NCI-H2227 (cell line): ENCODE measurements at regions not wholly inside any gene's neighbourhood (a gene's known extent, or its start where the extent isn't known, plus 50 kb on each side); places are given as distances from the start of the nearest gene placed in this dataset.
"Not testable (repeated sequence)": the region's sequence is repeated elsewhere in the genome, so short reads cannot be mapped to it uniquely, and the experiment has no call there.

ENCODE experiments used
- DNase-seq: peaks from one replicate; lab custom pipeline; 2025; ENCODE audit not compliant: unreplicated experiment; lab: John Stamatoyannopoulos, UW

DNA sequence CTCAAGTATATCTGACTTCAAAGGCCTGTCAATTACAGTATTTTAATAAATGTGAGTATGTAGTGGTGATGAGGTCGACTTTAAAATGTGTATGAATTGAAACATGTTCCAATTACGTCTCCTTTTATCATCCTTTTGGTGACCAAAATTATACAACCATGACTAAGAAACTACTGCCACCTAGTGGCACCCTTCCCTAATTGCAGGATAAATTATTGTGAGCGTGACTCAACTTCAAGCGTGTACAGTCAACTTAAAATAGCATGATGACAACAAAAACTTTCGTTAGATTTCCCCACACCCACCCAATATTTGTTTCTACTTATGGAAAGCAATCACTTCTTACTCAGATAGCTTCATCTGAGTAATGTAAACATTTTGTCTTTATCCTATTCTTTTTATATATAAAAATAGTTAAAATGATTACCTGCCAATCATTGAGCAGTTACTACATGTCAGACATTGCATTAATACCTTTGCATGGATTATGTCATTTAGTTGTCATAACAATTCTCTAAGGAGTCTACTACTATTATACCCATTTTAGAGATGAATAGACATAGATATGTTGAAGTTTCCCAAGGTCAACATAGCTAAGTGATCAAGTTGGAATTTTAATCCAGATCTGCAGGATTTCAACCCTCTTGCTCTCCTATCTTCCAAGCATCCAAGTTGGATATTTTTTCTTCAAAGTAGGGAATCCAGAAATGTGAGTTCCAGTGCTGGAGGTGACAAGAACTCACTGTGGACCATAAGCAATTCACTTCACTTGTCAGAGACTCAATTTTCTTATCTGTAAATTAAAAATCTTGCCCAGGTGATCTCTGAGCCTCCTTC is 106.0 kb downstream of the MEX3B start:
- no peak for DNase-seq

GRCh38 chr15:81937189-81937588 is 108.6 kb downstream of the MEX3B start:
- no peak for DNase-seq

DNA sequence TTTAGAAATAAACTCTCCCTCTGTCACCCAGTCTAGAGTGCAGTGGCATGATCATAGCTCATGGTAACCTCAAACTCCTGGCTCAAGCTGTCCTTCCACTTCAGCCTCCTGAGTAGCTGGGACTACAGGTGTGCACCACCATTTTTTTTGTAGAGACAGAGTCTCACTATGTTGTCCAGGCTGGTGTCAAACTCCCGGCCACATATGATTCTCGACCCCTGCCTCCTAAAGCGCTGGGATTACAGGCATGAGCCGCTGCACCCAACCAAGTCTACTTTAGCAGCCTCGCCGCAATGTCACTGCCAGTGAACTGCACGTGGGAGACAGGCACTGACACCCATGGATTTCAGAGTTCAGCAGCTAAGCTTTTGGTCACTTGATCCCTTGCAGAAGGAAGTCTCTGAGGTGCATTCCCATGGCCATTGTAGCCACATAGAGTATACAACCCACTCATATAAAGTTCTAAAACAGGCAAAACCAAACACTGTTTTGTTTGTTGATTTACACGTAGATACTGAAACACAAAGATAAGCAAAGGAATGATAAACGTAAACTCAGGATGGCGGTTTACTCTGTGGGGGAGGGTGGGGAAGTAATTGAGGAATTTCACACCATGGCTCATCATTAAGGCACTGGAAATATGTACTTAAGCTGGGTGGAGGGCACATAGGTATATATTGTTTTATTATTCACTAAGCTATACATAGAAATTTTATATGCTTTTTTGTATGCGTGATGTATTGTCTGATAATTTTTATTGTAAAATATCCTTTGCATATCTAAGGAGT is 115.0 kb downstream of the MEX3B start:
- no peak for DNase-seq

DNA sequence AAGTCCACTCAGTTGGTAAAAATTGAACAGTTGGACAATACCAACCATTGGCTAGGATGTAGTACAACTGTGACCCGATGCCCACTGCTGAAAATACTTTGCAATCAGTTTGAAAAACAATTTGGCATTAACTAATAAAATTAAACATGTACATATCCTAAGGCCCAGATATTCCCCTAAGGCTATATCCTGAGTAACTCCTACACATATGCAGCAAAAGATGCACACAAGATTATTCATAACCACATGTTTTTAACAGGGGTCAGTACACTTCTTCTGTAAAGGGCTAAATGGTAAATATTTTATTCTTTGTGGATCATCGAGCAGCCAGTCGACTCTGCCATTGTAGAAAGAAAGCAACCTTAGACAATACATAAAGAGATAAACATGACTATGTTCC is 116.3 kb downstream of the MEX3B start:
- DNase-seq: no peak

- DNase-seq: no peak
Measured at GRCh38 chr15:81926981-81927380, 118.8 kb downstream of the MEX3B start.

DNA sequence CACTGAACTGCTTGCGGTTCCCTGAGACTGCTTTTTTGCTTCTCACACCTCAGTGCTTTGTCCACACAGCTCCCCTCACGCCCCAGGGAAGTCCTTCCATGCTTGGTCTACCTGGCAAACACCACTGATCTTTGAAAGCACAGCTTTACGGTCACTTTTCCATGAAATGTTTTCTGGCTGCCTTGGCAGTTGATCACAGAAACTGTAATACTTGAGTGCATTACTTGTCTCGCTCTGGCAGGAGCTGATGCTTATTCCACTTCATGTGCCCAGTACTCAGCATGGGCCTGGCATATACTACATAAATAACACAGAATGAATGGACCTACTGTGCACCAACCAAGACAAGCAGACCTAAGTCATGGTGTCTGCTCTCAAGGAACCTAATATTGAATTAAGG is 121.1 kb downstream of the MEX3B start:
- no peak for DNase-seq

DNA sequence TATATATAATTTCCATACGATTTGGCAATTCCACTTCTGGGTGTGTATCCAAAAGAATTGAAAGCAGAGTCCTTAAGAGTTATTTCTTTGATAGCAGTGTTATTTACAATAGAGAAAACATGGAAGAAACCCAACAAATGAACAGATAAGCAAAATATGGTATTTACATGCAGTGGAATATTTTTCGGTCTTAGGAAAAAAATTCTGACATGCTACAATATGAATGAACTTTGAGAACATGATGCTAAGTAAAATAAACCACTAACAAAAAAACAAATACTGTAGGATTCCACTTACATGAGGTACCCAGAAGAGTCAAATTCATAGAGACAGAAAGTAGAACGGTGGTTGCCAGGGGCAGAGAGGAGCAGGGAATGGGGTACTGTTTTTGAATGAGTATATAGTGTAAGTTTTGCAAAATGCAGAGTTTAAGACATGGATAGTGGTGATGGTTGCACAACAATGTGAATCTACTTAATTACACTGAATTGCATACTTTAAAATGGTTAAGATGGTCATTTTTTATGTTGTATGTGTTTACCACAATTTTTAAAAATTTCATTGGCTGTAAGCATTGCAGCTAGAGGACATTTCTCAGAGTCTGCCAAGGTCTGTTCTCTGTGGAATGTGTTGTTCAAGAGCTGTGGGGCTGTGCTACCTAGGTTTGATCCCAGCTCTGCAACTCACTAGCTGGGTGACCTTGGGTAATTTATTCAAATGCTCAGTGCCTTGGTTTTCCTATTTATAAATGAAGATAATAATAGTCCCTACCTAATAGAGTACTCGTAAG is 122.1 kb downstream of the MEX3B start:
- no peak for DNase-seq

- DNase-seq: no peak
Measured at GRCh38 chr15:81922143-81922542, 123.7 kb downstream of the MEX3B start.

DNA sequence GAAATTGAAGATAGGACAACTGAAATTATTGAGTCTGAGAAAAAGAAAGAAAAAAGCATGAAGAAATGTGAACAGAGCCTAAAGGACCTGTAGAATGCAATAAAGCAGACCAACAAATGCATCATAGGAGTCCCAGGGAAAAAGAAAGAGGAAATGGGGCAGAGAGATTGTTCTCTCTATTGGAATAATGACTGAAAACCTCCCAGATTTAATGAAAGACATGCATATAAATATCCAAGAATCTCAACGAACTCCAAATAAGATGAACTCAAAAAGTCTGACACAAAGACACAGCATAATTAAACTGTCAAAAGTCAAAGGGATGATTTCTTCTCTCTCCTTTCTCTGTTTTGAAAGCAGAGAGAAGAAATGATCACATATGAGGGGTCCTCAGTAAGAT is 124.7 kb downstream of the MEX3B start:
- no peak for DNase-seq

DNA sequence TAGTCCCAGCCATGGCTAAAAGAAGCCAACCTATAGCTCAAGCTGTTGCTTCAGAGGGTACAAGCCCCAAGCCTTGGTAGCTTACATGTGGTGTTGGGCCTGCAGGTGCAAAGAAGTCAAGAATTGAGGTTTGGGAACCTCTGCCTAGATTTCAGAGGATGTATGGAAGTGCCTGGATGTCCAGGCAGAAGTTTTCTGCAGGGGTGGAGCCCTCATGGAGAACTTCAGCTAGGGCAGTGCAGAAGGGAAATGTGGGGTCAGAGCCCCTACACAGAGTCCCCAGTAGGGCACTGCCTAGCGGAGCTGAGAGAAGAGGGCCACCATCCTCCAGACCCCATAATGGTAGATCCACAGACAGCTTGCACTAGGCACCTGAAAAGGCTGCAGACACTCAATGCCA is 127.1 kb downstream of the MEX3B start:
- not testable (repeated sequence) for DNase-seq

- DNase-seq: no peak
Measured at GRCh38 chr15:81916451-81916850, 129.4 kb downstream of the MEX3B start.

GRCh38 chr15:81915990-81916389 is 129.8 kb downstream of the MEX3B start:
- DNase-seq: no peak

DNA sequence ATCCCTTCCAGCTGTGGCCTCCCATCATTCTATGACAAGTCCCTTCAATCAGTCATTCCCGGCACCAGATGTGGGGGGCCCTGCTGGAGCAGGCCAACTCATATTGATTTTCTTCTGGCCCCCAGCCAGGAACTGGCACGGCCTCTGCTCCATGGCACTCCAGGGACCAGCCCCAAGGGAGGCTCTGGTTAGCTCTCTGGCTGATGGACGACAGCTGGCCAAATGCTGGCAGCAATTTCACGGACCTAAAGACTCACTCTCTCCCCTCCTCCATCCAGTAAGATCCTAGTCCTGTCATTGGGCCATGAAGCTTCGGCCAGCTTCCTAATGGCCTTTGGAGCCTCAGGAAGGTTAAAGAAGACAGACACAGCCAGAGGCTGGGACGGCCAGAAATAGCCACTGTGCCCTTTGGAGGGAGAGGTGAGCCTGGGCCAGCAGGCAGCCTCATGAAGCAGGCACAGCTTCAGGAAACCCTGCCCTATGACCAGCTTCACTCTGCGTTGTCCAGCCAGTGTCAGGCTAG is 131.0 kb downstream of the MEX3B start:
- peak; percentile 28 for DNase-seq

DNA sequence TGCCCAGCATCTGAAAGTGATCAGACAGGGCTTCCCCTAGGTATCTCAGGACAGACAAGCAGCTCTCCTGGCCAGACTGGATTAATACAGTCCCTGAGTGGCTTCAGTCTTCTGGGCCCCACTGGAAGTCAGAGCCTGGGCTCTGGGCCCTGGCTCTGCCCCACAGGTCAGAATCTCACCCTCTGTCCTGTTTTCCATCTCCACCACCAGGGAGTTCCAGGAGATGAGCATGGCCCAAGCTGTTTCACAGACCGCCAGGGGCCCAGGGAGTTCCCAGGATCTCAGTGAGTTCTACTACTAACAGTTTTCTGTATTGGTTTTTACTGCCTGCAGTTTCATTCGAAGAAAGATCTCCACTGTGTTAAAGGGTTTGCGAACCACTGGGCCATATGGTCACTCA is 131.5 kb downstream of the MEX3B start:
- no peak for DNase-seq

GRCh38 chr15:81911022-81911971 is 134.5 kb downstream of the MEX3B start:
- DNase-seq: no peak

GRCh38 chr15:81910355-81911021 is 135.3 kb downstream of the MEX3B start:
- DNase-seq: peak; percentile 6

GRCh38 chr15:81909011-81909358 is 136.8 kb downstream of the MEX3B start:
- no peak for DNase-seq

- DNase-seq: no peak
Measured at GRCh38 chr15:81908111-81908510, 137.7 kb downstream of the MEX3B start.

DNA sequence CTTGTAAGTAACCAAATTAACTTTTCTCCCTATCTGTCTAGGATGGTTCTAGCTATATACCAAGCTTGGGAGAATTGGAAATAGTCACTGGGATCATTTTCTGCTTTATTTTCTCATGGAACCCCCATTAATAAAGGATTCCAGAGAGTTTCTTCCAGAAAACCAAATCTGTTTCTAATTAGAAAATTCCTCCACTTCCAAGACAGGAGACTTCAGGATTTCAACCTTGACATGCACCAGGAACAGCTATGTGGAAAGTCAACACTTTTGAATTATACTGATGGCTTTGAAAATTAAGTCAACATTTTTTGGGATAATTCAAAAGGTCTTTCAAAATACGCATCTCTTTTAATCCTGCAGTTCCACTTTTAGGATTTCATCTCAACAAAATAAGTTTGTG is 138.3 kb downstream of the MEX3B start:
- no peak for DNase-seq

- no peak for DNase-seq
Measured at GRCh38 chr15:81905889-81906288, 139.9 kb downstream of the MEX3B start.
